Activated B cell treated with CpG ODN at 0.5 μM for 24 hours (primary cell): ENCODE measurements at regions not wholly inside any gene's neighbourhood (a gene's known extent, or its start where the extent isn't known, plus 50 kb on each side); places are given as distances from the start of the nearest gene placed in this dataset.

ENCODE experiments used
- ATAC-seq: fragments of 200-7000 bp; cut with Tn5 transposase; one replicate; pipeline ENCODE4 v1.10.0; 2021; ENCODE audit warnings: low read depth, mild to moderate bottlenecking, moderate library complexity
- CTCF ChIA-PET: fragments of 350-600 bp; sonication (Branson Sonifier 250); formaldehyde crosslinking; loops from one replicate; lab custom pipeline; 2021; ENCODE audit warnings: antibody characterized with exemption; lab: Charles Lee
- POLR2A ChIA-PET: fragments of 350-600 bp; sonication (Branson Sonifier 250); formaldehyde crosslinking; loops from one replicate; lab custom pipeline; 2021; ENCODE audit warnings: antibody characterized with exemption; lab: Charles Lee
- DNase-seq: peaks from one replicate; pipeline ENCODE4 v3.0.0; 2022
- H3K27ac Mint-ChIP-seq: one replicate; pipeline ENCODE4 v1.8.0; 2020; ENCODE audit warnings: mixed read lengths
- H3K27me3 Mint-ChIP-seq: one replicate; pipeline ENCODE4 v1.8.0; 2021; ENCODE audit warnings: mixed read lengths
- H3K36me3 Mint-ChIP-seq: one replicate; pipeline ENCODE4 v1.8.0; 2021; ENCODE audit warnings: low read depth, mixed read lengths
- H3K4me1 Mint-ChIP-seq: one replicate; pipeline ENCODE4 v1.8.0; 2021; ENCODE audit warnings: mixed read lengths
- H3K4me3 Mint-ChIP-seq: one replicate; pipeline ENCODE4 v1.8.0; 2020; ENCODE audit warnings: mild to moderate bottlenecking, mixed read lengths
- H3K9me3 Mint-ChIP-seq: one replicate; pipeline ENCODE4 v1.8.0; 2020; ENCODE audit warnings: mixed read lengths
- CTCF ChIP-seq: fragments of 200-600 bp; IDR thresholded peaks from one replicate; pipeline ENCODE4 v1.8.0; 2022; ENCODE audit warnings: antibody characterized with exemption, mild to moderate bottlenecking
- intact Hi-C: fragments of 100-400 bp; cut with micrococcal nuclease; formaldehyde crosslinking; loops from one replicate; pipeline ENCODE4 v1.15.1; 2024

- Mint-ChIP-seq H3K27me3 (peaks cover 3% of the 10 kb centered on the region), H3K27ac (no peak overlapping the region), H3K4me1 (peaks cover 3% of the 10 kb centered on the region), H3K4me3 (no peak overlapping the region), H3K36me3 (no peaks in the 10 kb centered on the region), H3K9me3 (no peaks in the 10 kb centered on the region)
- ChIA-PET CTCF (no interaction called here), POLR2A (no interaction called here)
- DNase-seq = no peak
- intact Hi-C loops = no loop called here
- ATAC-seq = no peak
- no peak for TF ChIP-seq CTCF
These were observed 135.1 kb downstream of the MRPL14 start for GRCh38 chr6:43992126-43992663.

- H3K27me3 Mint-ChIP-seq = peaks cover 5% of the 10 kb centered on the region
- H3K9me3 Mint-ChIP-seq = no peaks in the 10 kb centered on the region
- ChIA-PET CTCF (no interaction called here), POLR2A (no interaction called here)
- no peak overlapping the region for H3K27ac Mint-ChIP-seq
- TF ChIP-seq CTCF = no peak
- H3K36me3 Mint-ChIP-seq = no peaks in the 10 kb centered on the region
- H3K4me1 Mint-ChIP-seq = peaks cover 3% of the 10 kb centered on the region
- H3K4me3 Mint-ChIP-seq = no peak overlapping the region
- DNase-seq (no peak), ATAC-seq (no peak)
- intact Hi-C loops = no loop called here
These were observed 136.3 kb downstream of the MRPL14 start for GRCh38 chr6:43990627-43991619.

- H3K27ac Mint-ChIP-seq = no peak overlapping the region
- H3K36me3 Mint-ChIP-seq = no peaks in the 10 kb centered on the region
- H3K27me3 Mint-ChIP-seq = peaks cover 7% of the 10 kb centered on the region
- H3K4me1 Mint-ChIP-seq = peaks cover 3% of the 10 kb centered on the region
- ChIA-PET CTCF (no interaction called here), POLR2A (no interaction called here)
- H3K9me3 Mint-ChIP-seq = no peaks in the 10 kb centered on the region
- H3K4me3 Mint-ChIP-seq = no peak overlapping the region
- ATAC-seq = no peak
- no peak for TF ChIP-seq CTCF
- DNase-seq = no peak
- intact Hi-C loops = no loop called here
These were observed 137.0 kb downstream of the MRPL14 start for GRCh38 chr6:43990275-43990626.

GRCh38 chr6:43989581-43990146, 137.6 kb downstream of the MRPL14 start:
- CTCF ChIA-PET = no interaction called here
- POLR2A ChIA-PET = no interaction called here
- ATAC-seq = no peak

More at GRCh38 chr6:43989581-43990146, 137.6 kb downstream of the MRPL14 start:
- H3K27me3 Mint-ChIP-seq = peaks cover 7% of the 10 kb centered on the region
- TF ChIP-seq CTCF = no peak
- intact Hi-C loops = no loop called here
- H3K9me3 Mint-ChIP-seq = no peaks in the 10 kb centered on the region
- no peak overlapping the region for H3K27ac Mint-ChIP-seq
- H3K4me3 Mint-ChIP-seq = no peak overlapping the region
- H3K36me3 Mint-ChIP-seq = no peaks in the 10 kb centered on the region
- peaks cover 3% of the 10 kb centered on the region for H3K4me1 Mint-ChIP-seq
- no peak for DNase-seq
